Nephron (organoid): ENCODE measurements at regions not wholly inside any gene's neighbourhood (a gene's known extent, or its start where the extent isn't known, plus 50 kb on each side); places are given as distances from the start of the nearest gene placed in this dataset.

Experiments used
- H3K27ac Mint-ChIP-seq, 3 experiments: 2 replicates each; pipeline ENCODE4 v1.8.0; 2020; ENCODE audit warnings: mixed read lengths in 3 of 3, mild to moderate bottlenecking in 2 of 3, moderate library complexity in 1 of 3
- H3K27me3 Mint-ChIP-seq: 2 replicates; pipeline ENCODE4 v1.8.0; 2021; ENCODE audit warnings: low read depth, mild to moderate bottlenecking, moderate library complexity, mixed read lengths
- H3K36me3 Mint-ChIP-seq: 2 replicates; pipeline ENCODE4 v1.8.0; 2020; ENCODE audit warnings: low read depth, mixed read lengths
- H3K4me1 Mint-ChIP-seq: 2 replicates; pipeline ENCODE4 v1.8.0; 2020; ENCODE audit warnings: mixed read lengths
- H3K4me3 Mint-ChIP-seq, 3 experiments: 2 replicates each; pipeline ENCODE4 v1.8.0; 2020; ENCODE audit warnings: mild to moderate bottlenecking in 3 of 3, mixed read lengths in 3 of 3, moderate library complexity in 2 of 3
- H3K9me3 Mint-ChIP-seq: 2 replicates; pipeline ENCODE4 v1.8.0; 2020; ENCODE audit warnings: mixed read lengths
- CTCF ChIP-seq, 3 experiments: fragments of 200-600 bp; sonication (generic); IDR thresholded peaks; one replicate each; pipeline ENCODE4 v1.5.0; 2021; ENCODE audit warnings: antibody characterized with exemption in 3 of 3; ENCODE audit not compliant: unreplicated experiment in 3 of 3

- no peaks in the 10 kb centered on the region for H3K36me3 Mint-ChIP-seq
- H3K4me3 Mint-ChIP-seq: no peak overlapping the region
- no peak overlapping the region for H3K27ac Mint-ChIP-seq
- H3K4me1 Mint-ChIP-seq: no peaks in the 10 kb centered on the region
- no peaks in the 10 kb centered on the region for H3K9me3 Mint-ChIP-seq
- no peak for TF ChIP-seq CTCF (IDR thresholded peaks at IDR 0.05; ENCODE audit: unreplicated experiment in 3 of 3)
- peaks cover 11% of the 10 kb centered on the region for H3K27me3 Mint-ChIP-seq
Observed at GRCh38 chr2:16172324-16173175, 232.2 kb downstream of the MYCN start.

GRCh38 chr2:16171425-16171920, 231.1 kb downstream of the MYCN start:
- no peaks in the 10 kb centered on the region for H3K9me3 Mint-ChIP-seq
- no peaks in the 10 kb centered on the region for H3K36me3 Mint-ChIP-seq
- H3K27ac Mint-ChIP-seq: no peak overlapping the region
- no peaks in the 10 kb centered on the region for H3K4me1 Mint-ChIP-seq
- H3K27me3 Mint-ChIP-seq: peaks cover 12% of the 10 kb centered on the region
- no peak overlapping the region for H3K4me3 Mint-ChIP-seq
- TF ChIP-seq CTCF (IDR thresholded peaks at IDR 0.05; ENCODE audit: unreplicated experiment in 3 of 3): no peak

GRCh38 chr2:16170675-16171424, 230.5 kb downstream of the MYCN start:
- Mint-ChIP-seq H3K27ac (no peak overlapping the region), H3K9me3 (no peaks in the 10 kb centered on the region), H3K27me3 (peaks cover 15% of the 10 kb centered on the region), H3K4me3 (no peak overlapping the region), H3K4me1 (no peaks in the 10 kb centered on the region), H3K36me3 (no peaks in the 10 kb centered on the region)
- no peak for TF ChIP-seq CTCF (IDR thresholded peaks at IDR 0.05; ENCODE audit: unreplicated experiment in 3 of 3)

GRCh38 chr2:16169381-16169960, 229.1 kb downstream of the MYCN start:
- peaks cover 15% of the 10 kb centered on the region for H3K27me3 Mint-ChIP-seq
- no peak overlapping the region for H3K27ac Mint-ChIP-seq
- no peaks in the 10 kb centered on the region for H3K36me3 Mint-ChIP-seq
- no peaks in the 10 kb centered on the region for H3K9me3 Mint-ChIP-seq
- H3K4me3 Mint-ChIP-seq: no peak overlapping the region
- TF ChIP-seq CTCF (IDR thresholded peaks at IDR 0.05; ENCODE audit: unreplicated experiment in 3 of 3): no peak
- H3K4me1 Mint-ChIP-seq: no peaks in the 10 kb centered on the region

GRCh38 chr2:16168506-16169264, 228.3 kb downstream of the MYCN start:
- no peak for TF ChIP-seq CTCF (IDR thresholded peaks at IDR 0.05; ENCODE audit: unreplicated experiment in 3 of 3)
- H3K27me3 Mint-ChIP-seq: peaks cover 15% of the 10 kb centered on the region
- no peak overlapping the region for H3K4me3 Mint-ChIP-seq
- no peaks in the 10 kb centered on the region for H3K9me3 Mint-ChIP-seq
- H3K36me3 Mint-ChIP-seq: no peaks in the 10 kb centered on the region
- no peaks in the 10 kb centered on the region for H3K4me1 Mint-ChIP-seq
- H3K27ac Mint-ChIP-seq: no peak overlapping the region
